T-helper 22 cell (primary cell): ENCODE measurements at regions not wholly inside any gene's neighbourhood (a gene's known extent, or its start where the extent isn't known, plus 50 kb on each side); places are given as distances from the start of the nearest gene placed in this dataset.
"Not testable (repeated sequence)": the region's sequence is repeated elsewhere in the genome, so short reads cannot be mapped to it uniquely, and the experiment has no call there.

ENCODE experiments used
- DNase-seq: peaks from one replicate; pipeline ENCODE4 v3.0.0-alpha.2; 2020; ENCODE audit warnings: low read depth

DNA sequence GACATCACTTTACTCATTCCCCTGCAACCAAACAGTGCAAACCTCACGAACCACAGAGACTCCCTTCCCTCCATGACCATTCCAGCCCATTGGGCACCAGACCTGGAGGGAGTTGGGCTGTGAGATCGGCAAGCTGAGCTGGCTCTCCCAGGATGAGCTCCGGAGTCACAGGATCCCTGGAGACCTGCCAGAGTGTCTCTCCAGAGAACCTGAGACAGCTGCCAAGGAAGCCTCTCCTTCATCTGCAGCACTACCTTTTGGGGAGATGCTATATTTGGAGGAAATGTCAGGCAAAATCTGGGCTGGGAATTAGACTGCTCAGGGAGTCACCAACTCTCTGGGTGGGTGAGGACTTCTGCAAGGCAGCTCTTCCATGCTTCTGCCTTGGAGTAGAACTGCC lies 417.4 kb downstream of the TNS1 start:
- no peak for DNase-seq

DNA sequence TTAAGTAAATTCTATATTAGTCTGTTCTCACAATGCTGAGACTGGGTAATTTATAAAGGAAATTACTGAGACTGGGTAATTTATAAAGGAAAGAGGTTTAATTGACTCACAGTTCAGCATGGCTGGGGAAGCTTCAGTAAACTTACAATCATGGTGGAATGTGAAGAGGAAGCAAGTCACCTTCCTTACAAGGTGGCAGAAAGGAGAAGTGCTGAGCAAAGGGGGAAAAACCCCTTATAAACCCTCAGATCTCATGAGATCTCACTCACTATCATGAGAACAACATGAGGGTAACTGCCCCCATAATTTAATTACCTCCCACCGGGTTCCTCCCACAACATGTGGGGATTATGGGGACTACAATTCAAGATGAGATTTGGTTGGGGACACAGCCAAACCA lies 422.4 kb downstream of the TNS1 start:
- DNase-seq, result not testable (repeated sequence)

DNA sequence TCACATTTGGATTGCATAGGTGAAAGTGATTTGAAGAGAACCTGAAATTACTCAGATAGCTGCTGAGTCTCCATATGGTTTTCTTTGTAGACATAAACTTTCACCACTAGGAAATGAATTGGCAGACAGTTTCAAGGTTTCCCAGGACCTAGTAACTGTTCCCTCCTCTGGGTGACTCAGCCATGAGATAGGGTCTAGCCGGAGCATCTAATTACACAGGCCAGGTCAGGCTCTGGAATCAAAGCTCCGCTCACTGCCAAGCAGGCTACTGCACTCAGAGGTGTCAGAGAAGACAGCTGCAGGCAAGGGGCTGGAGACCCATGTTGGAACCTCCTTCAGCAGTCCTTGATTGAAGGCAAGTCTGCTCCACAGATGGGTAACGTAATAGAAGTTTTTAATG lies 429.2 kb downstream of the TNS1 start:
- DNase-seq, result no peak

DNA sequence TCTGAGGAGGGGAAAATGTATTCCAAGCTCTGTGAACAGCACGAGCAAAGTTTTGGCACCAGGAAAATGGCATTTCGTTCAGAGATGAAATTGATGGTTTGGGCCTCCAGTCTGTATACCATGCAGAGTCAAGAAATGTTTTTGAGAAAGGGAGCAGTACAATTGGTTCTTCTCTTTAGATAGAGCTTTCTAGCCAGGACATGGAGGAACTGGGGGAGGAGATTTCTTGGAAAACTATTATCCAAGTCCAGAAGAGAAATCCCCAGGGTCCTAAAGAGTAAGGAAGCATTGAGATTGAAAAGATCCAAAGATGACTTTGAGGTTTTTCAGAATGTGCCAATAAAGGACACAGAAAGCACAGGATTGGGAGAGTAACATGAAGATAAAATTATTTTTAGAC lies 432.4 kb downstream of the TNS1 start:
- DNase-seq, result no peak

DNA sequence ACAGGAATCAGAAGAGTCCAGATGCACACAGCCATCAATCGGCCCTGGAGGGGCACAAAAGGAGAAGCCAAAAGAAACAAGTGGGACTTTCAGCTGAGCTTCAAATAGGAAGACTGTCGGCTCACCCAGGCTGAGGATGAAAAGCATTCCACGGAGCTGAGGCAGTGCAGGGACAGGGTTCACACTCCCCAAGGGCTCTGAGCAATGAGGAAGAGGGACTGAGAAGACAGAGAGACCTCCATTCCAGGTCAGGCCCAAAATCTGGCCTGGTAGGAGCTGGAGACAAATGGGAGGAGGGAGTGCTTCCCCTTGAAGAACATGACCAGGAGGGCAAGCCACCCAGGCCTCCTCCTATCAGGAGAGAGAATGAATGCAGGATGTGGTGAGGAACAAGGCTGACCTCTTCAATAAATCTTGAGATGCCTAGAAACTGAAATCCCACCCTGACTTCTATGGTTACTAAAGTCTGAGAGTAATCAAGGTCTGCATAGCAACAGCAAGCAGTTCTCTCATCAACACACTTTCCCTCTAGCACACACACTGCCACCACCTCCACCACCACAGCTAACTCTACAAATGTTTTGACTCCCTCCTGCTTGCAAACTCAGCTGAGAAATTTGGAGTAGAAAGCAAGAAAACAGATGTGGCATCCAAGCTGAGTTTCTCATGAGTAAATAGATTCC lies 434.4 kb downstream of the TNS1 start:
- DNase-seq, result no peak

DNA sequence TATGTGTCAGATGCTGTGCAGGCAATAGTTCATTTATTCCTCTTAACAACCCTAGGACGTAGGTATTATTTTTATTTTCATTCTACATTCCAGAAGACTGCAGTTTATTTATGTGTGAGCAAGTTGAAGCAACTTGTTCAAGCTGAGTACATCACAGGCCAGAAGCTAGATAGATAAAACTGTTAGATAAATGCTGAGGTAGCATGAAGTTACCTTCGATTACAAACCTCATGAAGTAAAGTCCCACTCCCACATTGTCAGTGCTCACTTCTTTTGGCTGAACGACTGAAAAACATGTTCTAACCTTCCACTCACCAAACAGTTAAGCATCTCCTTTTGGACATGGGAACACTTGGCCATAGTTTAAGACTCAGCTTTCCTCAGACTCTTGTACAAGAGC lies 439.2 kb downstream of the TNS1 start:
- DNase-seq, result no peak

DNA sequence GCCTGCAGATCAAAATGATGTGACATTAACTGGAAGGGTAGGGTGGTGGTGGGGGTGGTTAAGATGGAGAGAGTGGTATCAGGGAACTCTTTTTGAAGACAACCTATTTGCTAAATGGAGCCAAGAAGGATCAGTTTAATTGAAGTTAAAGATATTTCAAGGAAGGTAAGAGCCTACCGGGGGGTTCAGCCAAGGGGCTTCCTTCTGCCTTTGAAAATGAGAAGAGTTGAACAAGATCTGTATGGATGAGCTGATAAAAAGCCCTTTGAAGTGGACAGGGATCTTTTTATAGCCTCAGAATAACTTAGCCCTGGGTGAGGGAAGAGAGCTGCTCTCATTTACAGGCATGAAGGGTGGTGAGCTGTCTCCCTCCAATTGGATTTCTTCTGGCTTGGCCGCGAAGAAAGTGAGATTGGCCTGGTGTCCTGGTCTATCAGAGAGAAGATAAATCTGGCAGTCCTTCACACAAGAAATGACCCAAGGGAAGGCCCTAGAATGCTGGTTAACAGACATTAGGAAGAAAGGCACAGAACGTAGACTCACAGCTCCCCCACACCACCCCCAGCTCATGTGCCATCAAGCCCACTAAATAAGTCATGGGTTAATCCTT lies 439.8 kb downstream of the TNS1 start:
- DNase-seq, result no peak

DNA sequence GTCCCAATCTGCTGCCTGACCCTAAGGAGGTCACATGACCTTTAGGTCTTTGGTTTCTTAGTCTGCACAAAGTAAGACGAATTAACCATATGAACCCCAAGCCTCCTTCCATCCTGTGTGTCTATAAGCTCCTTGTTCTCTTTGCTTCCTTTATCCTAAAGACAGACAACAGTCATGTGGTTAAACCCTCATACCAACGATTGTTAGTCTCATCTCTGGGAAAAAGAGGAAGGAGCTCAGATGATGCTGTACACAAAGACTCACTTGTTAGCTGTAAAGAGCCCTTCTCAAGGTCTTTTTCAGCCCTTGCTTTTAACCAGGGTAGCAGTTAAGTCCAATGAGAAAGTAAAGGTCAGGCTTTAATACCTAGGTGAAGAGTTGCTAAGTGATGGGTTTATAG lies 443.7 kb downstream of the TNS1 start:
- DNase-seq, result no peak

DNA sequence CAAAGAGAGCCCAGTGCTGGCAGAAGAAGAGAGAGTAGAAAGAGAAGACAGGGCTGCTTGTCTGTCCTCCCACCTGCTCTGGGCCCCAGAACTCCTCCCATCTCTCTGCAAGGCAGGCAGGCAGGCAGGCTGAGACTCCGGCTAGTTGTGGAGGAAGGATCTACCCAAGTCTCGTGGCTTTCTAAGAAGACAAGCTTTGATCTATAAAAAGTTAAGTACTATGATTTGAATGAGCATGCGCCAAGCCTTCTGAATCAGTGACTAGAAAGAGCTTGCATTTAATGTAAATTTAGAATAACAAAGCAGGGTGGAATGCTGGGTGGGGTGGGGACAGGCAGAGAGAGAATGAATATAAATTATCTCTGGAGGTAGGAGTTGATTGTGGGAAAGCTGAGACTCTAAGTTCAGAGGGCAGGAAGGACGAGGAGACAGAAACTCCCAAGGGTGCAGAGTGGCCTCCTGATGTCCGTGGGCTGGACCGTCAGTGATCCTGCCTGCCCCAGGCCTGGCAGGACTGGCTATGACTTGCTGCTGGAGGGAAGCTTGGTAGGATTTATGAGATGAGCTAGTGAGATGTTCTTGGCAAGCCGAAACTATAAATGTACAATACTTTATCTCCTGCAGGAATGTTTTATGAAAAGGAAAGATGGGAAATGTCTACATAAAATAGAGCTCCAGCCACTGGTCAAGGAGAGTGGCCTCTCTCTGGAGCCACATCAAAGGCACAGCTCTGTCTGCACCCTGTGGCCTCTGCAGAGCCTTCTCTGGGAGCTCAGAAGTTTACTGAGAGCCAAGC lies 447.5 kb downstream of the TNS1 start:
- DNase-seq, result no peak

DNA sequence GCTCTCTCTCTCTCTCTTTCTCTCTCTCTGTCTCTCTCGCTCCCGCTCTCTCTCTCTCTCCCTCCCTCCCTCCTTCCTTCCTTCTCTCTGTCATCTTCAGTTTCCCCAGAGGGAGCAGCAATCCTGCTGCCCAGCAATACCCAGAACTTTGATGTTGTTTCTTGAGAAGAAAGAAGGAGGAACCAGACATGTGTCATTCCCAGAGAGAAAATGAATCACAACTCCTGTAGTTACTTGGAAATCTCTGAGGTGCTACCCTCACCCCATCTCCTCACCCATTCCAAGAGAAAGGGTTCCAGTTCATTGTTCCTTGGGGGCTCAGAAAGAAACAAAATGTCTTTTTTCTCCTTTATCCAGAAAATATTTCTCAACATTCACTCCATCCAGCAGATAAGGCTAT lies 449.1 kb downstream of the TNS1 start:
- DNase-seq, result no peak

DNA sequence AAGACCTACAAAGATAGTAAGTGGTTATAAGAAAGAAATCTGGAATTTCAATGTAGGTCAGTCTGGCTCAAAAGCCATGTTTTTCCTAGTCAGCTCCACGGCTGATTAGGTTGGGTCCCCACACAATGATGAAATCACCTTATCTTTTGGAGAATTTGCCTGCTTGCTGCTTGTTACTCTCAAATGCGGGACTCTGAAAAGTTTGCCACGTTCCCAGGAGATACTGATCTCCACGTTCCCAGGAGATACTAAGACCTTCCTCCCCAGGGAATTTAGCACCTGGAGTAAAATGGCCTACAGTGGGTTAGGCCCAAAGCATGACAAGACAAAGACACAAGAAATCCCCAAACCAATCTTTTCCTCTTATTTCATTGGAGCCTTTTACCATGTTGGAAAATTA lies 449.6 kb downstream of the TNS1 start:
- no peak for DNase-seq

DNA sequence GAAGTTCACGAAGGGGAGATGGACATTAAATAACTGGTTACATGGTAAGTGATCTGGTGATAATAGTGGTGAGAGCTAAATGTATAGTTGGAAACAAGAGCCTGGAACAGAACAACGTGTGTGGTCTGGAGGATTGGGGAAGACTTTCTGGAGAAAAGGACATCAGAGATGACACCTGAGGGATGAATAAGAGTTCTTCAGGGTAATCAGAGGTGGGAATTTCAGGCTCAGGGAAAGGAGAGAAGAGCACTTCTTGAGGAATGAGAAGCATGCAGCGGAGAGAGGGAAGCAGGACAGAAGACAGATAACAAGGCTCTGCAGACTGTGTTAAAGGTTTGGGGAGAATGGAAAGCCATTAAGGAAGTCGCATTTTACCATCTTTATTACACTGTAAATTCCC lies 450.7 kb downstream of the TNS1 start:
- no peak for DNase-seq

DNA sequence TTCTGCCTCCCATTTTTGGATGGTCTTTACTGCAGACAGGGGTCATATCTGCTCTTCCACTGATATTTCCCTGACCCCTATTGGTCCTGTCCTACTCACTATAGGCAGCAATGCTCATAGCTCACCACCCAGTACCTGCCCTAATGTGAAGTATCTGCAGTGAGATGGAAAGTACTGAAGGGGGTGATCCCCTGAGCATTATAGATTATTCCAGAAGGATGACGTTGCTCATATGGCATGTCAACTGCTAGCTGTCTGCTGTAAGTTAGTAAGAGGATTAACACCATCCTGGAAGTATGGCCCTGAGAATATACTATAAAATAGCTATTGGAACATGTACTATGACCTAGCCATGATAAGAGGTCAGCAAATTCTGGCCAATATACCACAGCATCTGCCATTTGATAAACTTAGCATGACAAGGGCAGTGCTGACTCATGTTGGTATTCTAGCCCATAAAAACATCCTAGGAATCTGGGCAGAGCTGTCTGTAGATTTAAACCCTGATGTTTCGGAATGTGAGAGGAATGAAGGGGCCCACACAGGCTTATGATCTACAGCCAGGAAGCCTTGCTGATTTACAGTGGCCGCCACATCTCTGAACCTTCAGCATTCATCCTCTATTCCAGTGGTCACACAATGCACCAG lies 451.4 kb downstream of the TNS1 start:
- no peak for DNase-seq

DNA sequence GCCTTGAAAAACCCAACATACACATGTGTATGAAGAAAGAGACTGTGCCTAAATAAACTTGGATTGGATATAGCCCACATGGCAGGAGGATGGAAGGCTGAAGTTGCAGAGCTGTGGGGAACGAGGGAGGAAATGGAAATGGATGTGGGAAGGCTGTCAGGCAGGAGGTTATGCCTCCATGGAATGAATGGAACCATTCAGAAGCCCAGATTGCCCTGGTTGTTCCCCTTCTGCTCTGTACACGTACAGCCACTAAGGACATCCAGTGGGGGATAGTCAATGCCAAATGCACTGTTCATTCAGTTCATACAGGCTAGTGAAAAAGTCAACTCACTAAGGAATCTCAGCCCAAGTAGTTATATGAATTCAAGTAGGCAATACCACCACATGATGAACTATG lies 463.7 kb downstream of the TNS1 start:
- DNase-seq, result no peak

DNA sequence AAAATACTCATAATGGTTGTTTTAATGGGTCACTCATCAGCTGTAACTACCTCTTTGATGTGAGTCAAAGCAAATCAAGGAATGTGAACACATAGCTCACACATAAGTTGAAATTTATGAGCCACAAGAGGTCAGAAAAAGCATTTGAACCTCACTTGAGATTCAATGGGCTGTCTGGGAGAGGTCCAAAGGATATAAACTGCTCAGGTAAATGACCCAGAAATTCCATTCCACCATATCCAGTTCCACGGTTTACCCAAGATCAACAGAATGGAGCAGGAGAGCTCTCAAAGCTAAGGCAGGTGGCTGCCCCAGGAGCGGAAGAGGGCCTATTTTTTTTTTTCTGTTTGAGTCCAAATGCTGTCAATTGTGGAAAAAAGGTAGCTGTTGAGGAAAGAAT lies 464.1 kb downstream of the TNS1 start:
- no peak for DNase-seq

DNA sequence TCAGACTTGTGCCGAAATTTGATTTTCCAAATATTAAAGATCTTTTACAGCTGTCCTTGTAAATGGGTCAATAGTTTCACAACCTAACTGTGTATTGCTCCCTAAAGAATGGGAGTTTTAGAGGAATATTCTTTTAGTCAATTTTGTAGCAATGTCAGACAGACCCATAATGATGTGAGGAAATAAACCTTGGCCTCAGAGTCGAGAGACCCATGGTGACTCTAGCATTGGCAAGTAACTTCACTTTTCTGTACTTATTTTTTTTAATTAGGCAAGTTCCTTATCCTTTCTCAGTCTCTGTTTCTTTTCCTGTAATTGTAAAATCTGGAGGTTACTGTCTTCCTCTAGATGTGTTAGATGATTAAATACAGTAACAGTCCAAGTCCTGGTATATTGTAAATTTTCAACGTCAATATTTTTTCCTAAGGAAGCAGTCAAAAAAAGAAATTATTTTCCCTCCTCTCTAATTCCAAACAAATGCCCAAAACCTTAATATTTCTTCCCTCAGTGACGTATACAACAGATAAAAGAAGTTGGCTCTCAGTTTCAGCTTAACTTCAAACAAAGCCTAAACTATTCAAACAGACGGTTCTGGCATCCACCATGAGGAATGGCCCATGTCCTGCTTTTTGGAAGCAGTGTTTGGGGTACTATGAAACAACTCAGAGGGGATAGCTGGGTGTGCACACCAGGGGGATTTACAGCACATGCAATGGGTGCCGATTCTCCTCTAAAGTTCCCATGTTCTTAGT lies 466.7 kb downstream of the TNS1 start:
- no peak for DNase-seq

DNA sequence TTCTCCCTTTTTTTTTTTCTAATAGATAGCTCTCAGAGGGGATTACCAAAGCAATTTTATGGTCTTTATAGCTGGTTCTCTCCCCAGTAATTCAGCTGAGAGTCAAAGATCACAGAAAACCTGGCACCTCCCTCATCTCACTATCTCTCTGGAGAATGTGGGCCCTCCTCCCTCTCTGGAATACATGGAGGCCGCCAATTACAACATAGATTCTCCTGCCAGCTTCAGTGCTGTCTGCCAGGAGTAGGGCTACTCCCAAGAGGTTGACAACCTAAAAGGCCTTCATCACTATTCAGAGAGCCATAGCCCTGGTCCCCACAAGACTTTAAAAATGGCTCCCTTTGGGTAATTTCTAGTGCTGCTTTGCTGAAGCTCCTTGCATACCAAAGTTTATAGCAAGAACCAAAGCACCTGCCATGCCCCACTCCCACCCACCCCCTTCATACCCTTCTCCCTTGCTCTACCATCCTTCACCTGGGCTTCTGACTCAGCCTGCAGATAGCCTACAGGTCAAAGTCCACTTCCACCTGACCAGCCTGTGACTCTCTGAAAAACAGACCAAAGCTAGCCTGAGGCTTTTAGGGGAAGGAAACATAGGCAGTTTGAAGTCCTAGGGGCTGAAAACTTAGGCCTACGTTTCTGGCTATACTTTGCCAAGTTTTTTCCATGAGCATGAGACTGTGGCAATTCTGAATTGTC lies 472.3 kb downstream of the TNS1 start:
- DNase-seq, result no peak

DNA sequence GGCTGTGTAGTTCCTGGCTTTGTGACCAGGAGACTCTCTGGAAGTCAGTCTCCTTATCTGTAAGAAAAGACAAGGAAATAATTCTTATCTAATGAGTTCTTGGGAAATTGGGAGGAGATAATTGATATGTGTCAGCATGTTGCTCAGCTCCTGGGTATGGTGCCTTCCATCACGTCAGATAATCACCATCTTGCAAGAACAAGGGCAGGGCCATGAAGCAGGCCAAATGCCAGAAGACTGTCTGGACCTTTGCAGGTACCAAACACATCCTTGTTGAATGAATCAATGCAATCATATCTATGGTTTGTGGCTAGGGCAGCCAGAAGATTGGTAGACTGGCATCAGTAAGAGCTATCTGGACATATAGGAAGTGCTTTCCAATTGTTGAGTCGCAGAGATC lies 473.5 kb downstream of the TNS1 start:
- DNase-seq, result no peak

DNA sequence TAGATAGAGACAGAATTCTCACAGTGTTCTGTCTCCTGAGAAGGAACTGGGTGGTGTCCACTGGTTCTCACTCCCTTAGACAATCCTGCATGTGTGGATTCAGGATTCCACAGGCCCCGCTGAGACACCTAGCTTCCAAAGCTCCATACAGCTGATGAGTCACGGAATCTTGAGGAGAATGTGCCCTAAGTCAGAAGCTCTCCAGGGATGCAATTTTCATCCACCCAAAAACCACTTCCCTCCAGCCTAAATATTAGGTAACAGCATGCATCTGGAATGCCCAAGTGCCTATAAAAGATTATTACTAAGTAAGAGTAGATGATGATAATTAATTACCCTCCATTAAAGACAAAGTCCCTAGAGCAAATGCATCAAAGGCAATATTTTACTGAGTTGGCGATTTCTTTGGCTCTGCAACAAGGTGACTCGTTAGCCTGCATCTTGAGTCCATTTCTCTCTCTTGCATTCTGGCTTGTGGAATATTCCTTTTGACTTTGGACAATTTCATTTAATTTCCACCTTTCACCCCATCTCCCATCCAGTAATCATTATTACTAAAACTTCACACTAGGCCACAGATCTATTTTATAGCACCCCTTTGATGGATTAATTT lies 475.1 kb downstream of the TNS1 start:
- no peak for DNase-seq

DNA sequence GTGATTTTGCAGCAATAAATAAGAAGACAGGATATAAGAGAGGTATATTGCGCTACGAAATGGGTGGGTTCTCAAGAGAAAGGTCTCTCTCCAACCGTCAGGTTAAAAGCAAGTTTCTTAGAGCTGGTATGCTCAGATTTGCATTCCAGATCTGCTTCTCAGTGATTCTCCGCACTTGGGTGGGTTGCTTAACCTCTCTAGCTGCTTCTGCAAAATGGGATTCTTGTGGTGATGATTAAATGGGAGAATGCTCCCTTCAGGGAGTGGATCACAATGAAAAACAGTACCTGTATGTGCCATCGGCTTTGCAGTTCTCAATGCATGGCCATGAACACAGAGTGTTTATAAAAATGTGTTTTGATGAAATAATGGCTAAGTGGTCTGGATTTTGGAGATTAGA lies 477.7 kb downstream of the TNS1 start:
- no peak for DNase-seq

DNA sequence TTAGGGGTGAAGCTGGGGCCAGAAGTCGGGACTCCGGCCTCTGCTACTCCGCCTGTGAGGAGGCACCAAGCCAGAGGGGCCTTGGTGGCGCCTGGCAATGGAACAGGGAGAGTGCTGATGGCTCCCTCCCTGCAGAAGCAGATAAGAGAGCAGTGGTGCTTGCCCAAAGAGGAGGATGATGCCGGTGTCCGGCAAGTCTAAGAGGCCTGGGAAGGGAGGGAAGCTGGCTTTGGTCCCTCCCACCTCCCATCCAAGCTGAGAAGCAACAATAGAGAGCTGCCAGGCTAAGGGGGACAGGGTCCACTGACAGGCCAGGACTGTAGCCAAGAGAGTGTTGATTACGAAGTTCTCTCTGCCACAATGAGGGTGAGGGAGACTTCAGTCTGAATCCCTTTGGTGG lies 479.5 kb downstream of the TNS1 start:
- DNase-seq, result no peak
